NCI-H2171 (cell line): ENCODE measurements at regions not wholly inside any gene's neighbourhood (a gene's known extent, or its start where the extent isn't known, plus 50 kb on each side); places are given as distances from the start of the nearest gene placed in this dataset.

Experiments
- DNase-seq: peaks from one replicate; lab custom pipeline; 2025; lab: John Stamatoyannopoulos, UW

DNA sequence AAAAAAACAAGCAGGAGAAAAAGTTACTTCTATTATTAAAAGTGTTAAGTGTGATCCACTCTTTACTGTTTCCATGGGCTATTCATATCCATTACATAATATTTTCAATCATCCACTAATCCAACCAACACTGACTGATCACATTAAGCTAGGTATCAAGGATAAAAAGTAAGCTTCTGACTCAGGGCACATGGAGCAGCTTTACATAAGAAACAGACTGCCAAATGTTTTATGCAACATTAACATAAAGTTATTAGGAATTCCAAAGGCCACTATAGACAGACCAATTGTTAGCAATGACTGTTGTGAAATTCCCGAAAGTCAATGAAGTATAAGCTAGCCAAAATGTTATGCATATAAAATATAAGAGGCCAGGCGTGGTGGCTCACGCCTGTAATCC is 277.6 kb downstream of the ZEB2 start:
- DNase-seq = no peak

DNA sequence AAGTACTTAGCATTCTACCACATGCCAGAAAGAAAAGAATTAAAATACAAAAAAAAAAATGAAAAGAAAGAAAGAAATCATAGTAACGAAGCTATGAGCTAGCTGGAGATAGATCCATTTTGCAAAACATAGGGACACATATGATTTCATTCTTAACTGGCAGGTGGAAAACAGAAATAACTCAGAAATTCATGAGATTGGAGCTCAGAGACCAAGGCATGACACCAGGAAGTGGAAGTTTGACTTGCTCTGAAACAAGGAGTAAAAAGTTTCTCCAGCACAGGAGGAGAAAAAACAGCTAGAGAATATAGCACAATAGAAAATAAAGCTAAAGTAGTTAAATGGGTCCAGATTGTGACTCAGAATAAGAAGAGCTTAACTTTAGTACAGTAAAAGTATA is 278.1 kb downstream of the ZEB2 start:
- no peak for DNase-seq

GRCh38 chr2:144240656-144241339 is 279.1 kb downstream of the ZEB2 start:
- DNase-seq = no peak

- no peak for DNase-seq
Observed at GRCh38 chr2:144239726-144240125, 280.2 kb downstream of the ZEB2 start.

DNA sequence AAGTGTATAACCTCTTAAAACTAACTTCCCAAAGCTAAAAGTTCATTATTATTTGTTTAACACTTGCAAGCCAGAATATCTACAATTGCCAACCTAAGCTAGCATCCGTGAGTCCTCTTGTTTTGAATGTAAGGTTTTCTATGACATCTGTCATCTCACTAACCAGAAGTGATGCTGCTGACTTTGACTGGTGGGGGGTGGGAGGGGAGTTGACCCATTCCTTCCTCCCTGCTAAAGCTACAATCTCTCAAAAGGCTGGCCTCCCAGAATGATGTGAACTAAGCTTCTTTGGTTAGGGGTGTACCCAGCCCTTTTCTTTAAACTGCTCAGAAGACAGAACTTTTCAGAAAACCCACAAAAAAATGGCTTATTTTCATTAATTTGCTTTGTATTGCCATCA is 280.6 kb downstream of the ZEB2 start:
- no peak for DNase-seq

GRCh38 chr2:144237830-144238627 is 281.9 kb downstream of the ZEB2 start:
- DNase-seq = peak; percentile 25

DNA sequence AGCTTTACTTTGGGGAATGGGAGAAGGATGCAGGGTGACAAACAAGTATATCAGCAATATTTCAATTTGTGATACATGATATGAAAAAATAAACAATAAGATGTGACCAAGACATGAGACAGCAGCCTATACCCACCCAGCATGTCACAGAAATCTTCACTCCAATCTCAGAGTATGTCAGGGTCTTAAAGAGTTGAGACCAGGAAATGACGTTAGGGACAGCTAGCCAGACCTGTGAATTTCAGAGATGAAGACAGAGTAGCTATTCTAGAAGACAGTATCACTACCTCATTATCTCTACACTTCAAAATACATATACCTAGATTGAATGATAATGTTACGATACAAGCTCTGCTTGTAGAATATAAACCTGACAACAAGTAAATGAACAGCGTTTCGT is 282.8 kb downstream of the ZEB2 start:
- no peak for DNase-seq

GRCh38 chr2:144235050-144235449 is 284.9 kb downstream of the ZEB2 start:
- DNase-seq = no peak

DNA sequence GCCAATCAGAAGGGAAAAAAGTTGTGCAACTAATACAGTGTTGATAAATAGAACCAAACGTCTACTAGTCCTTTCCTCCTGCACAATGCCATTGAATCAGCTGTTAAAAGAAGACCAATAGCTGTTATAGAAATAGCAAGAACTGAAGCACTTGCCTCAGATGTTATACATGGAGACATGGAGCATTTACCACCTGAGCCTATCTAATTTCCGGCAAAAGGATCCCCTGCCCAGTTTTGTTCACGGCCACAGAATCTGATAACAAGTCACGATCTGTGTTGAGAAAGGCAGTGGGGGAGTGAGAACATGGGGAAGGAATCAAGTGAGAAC is 285.4 kb downstream of the ZEB2 start:
- DNase-seq = no peak

DNA sequence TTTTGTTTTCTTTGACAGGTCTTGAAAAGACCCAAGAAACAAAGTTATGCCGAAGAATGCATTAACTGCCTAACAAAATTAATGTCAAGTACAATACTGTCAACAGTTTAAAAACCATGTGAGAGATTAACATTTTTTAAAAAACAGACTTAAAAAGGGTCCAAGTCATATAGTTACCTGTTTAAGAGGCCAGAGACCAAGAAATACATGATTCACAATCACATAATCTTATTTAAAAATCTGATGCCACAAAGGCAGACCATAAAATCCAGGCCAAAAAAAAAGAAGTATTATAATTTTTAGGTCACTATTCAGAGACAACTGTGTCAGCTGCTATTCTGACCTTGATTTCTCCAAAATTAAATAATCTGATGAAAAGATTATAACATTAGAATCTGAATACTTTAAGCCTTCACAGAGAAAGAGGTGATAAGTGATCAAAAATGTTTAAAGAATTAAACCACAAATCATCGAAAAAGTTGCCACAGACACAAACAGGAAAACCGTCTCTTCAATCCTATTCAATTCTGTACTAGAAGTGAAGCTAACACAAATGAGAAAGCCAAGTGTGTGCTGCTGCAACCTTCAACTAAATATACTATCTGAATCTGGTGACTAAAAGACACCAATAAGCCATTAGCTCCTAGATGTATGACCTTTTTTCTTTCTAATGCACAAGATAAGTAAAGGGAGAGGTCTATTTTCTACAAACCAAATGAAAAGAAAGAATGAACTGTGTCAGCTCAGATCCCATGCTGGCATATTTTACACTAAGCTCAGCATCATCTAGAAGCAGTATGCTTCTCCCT is 286.0 kb downstream of the ZEB2 start:
- DNase-seq = no peak

GRCh38 chr2:144233317-144233716 is 286.6 kb downstream of the ZEB2 start:
- DNase-seq = no peak

DNA sequence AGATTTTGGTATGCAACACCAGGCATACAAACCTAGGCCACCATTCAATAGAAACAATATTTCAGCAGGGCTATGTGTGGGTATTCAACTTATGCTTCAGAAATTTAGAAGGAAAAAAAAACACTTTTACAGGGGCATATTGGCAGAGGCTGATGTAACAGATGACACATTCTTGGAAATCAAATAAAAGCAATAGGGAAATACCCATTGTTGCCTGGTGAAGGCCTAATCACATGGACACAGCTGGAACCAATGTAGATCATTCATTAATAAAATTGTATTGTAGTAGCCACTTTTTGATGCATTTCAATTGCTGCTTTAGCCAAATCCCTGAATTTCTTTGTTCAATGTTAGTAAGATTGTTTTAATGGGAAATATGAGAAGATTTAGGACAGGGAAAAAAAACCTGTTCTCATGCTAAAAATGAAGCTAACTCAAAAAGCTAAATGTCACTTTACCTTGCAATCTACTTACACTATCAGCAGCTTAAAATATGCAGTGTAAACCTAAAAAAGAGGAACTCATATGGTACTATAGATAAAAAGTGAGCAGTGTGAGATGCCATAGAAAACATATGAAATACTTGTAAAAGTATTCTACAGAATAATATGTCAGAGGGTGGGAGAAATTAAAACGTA is 289.4 kb downstream of the ZEB2 start:
- peak; percentile 23 for DNase-seq

GRCh38 chr2:144230033-144230432 is 289.9 kb downstream of the ZEB2 start:
- DNase-seq = peak; percentile 55

GRCh38 chr2:144229296-144229695 is 290.6 kb downstream of the ZEB2 start:
- DNase-seq = no peak

GRCh38 chr2:144227427-144228105 is 292.4 kb downstream of the ZEB2 start:
- DNase-seq = no peak

DNA sequence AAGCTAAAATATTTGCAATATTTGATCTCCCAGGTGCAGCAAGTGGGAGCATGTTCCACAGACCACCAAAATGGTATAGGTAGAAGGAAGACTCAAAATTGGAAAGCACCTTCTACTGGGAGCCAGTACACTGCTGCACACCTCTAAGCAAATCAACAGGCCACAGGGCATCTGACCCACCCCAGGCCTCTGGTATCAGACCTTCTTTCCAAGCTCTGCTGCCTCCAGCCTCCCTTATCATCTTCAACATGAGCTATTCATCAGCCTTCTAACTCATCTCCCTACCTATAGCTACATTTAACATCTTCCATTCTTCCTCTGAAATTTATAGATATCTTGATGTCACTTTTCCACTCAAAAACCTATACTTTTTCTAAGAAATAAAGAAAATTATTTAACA is 294.8 kb downstream of the ZEB2 start:
- no peak for DNase-seq

- DNase-seq = no peak
Observed at GRCh38 chr2:144224472-144224871, 295.4 kb downstream of the ZEB2 start.

GRCh38 chr2:144219979-144220378 is 299.9 kb downstream of the ZEB2 start:
- no peak for DNase-seq

GRCh38 chr2:144217853-144218633 is 301.9 kb downstream of the ZEB2 start:
- no peak for DNase-seq

DNA sequence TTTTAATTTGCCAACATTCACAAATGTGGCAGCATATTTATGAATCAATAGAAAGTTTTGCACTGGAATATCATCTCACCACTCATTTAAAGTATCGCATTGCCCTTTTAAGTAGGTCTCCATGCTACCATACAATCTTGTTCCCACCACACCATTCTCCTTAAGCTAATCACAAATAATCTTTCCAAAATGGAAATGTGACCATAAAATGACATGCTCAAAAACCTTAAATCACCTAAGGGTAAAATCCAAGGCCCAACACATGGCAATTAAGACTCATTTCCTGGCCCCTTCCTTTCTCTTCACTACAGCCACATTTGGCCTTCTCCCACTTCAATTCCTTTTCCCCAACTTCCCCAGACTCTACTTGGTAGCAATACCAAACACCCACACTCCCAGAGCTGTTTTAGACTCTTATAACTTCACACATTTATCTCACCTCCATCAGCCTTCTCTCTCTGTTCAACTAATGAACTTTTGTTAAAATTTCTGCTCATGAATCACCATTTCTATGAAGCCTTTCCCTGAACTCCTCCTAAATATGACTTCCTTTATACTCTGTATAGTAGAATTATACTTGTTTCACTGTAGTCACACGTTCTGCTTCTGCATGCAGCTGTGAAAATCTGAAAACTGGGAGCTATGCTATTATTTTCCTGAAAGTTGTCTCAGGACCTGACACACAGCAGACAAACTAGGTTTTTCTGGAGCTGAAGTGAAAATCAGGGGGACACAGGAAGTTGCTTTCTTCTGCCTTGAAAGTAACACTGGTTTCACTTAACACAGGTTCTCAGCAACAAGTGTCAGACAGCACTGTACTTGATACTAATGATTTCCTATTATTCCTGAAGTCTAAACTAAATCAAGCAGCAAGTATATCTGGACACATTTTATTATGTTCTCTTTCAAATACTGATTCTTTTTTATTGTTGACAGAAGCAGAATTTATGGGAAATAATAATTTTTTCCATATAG is 303.9 kb downstream of the ZEB2 start:
- no peak for DNase-seq
